Activated CD8-positive, alpha-beta T cell treated with anti-CD3 and anti-CD28 coated beads, Interleukin-2, amount 10 ng/mL, durations not matched to agents 7 days and 5 days (primary cell): ENCODE measurements at regions not wholly inside any gene's neighbourhood (a gene's known extent, or its start where the extent isn't known, plus 50 kb on each side); places are given as distances from the start of the nearest gene placed in this dataset.

Experiments
- ATAC-seq: fragments of 150-1000 bp; cut with Tn5 transposase; one replicate; pipeline ENCODE4 v1.10.0; 2021; ENCODE audit warnings: moderate library complexity
- CTCF ChIA-PET: fragments of 350-600 bp; sonication (Branson Sonifier 250); formaldehyde crosslinking; loops from one replicate; lab custom pipeline; 2021; ENCODE audit warnings: antibody characterized with exemption; lab: Charles Lee
- POLR2A ChIA-PET: fragments of 350-600 bp; sonication (Branson Sonifier 250); formaldehyde crosslinking; loops from one replicate; lab custom pipeline; 2021; ENCODE audit warnings: antibody characterized with exemption; lab: Charles Lee
- DNase-seq: peaks from one replicate; pipeline ENCODE4 v3.0.0-alpha.2; 2020
- H3K27ac Mint-ChIP-seq: one replicate; pipeline ENCODE4 v1.8.0; 2021; ENCODE audit warnings: mild to moderate bottlenecking, mixed read lengths
- H3K27me3 Mint-ChIP-seq: one replicate; pipeline ENCODE4 v1.8.0; 2021; ENCODE audit warnings: low read depth, mixed read lengths
- H3K36me3 Mint-ChIP-seq: one replicate; pipeline ENCODE4 v1.8.0; 2021; ENCODE audit warnings: low read depth, mixed read lengths
- H3K4me1 Mint-ChIP-seq: one replicate; pipeline ENCODE4 v1.8.0; 2021; ENCODE audit warnings: low read depth, mixed read lengths
- H3K4me3 Mint-ChIP-seq: one replicate; pipeline ENCODE4 v1.8.0; 2021; ENCODE audit warnings: mild to moderate bottlenecking, mixed read lengths
- H3K9me3 Mint-ChIP-seq: one replicate; pipeline ENCODE4 v1.8.0; 2022; ENCODE audit warnings: mixed read lengths; ENCODE audit not compliant: insufficient read depth

GRCh38 chr10:106214243-106214642, 950.3 kb downstream of the SORCS1 start:
- H3K27me3 Mint-ChIP-seq, result no peaks in the 10 kb centered on the region
- ChIA-PET POLR2A (no interaction called here), CTCF (no interaction called here)
- no peak overlapping the region for H3K27ac Mint-ChIP-seq
- no peaks in the 10 kb centered on the region for H3K36me3 Mint-ChIP-seq
- no peak overlapping the region for H3K4me3 Mint-ChIP-seq
- ATAC-seq (no peak), DNase-seq (no peak)
- no peaks in the 10 kb centered on the region for H3K9me3 Mint-ChIP-seq
- no peaks in the 10 kb centered on the region for H3K4me1 Mint-ChIP-seq

DNA sequence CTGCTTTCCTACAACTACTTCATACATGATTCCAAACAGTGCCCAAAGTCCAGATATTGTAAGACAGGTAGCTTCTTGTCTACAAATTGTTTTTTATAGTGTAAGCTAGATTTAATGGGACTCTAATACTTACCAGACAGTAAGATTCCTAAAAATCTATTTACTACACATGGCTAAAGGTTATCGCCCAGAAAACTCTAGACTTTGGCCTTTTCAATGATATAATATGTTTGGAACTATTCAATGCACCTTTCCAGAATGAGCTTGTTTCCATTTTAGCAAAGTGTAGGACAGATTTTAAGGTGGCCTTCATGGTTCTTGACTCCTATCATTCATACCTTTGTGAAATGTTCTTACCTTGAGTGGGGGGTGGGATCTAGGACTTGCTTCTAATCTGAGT, 951.0 kb downstream of the SORCS1 start:
- ChIA-PET POLR2A (no interaction called here), CTCF (no interaction called here)
- Mint-ChIP-seq H3K27me3 (no peaks in the 10 kb centered on the region), H3K27ac (no peak overlapping the region), H3K9me3 (no peaks in the 10 kb centered on the region), H3K36me3 (no peaks in the 10 kb centered on the region), H3K4me3 (no peak overlapping the region), H3K4me1 (no peaks in the 10 kb centered on the region)
- no peak for DNase-seq
- ATAC-seq, result no peak

GRCh38 chr10:106198275-106198674, 966.2 kb downstream of the SORCS1 start:
- no peaks in the 10 kb centered on the region for H3K36me3 Mint-ChIP-seq

DNA sequence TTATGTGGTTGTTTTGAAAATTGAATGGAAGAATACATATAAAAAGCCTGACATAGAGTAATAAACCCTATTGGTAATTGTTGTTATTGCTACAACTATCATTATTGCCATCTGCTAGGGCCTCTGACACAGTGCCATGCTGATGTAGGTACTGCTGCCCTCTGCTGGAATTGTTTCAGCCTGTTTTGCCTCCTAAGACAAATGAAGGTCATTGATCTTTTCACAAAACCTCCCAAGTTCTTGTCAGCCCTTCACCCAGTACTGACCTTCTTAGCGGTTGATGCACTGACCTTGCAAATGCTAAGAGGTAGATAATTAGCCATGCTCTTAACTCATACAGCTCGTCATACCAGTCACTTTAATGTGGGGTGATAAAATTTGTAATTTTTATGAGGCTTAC, 975.2 kb downstream of the SORCS1 start:
- no peak for DNase-seq
- POLR2A ChIA-PET, result no interaction called here
- Mint-ChIP-seq H3K4me3 (no peak overlapping the region), H3K36me3 (no peaks in the 10 kb centered on the region), H3K27ac (no peak overlapping the region), H3K27me3 (no peaks in the 10 kb centered on the region), H3K9me3 (no peaks in the 10 kb centered on the region), H3K4me1 (no peaks in the 10 kb centered on the region)
- ATAC-seq, result no peak
- CTCF ChIA-PET, result no interaction called here

More at GRCh38 chr10:106198275-106198674, 966.2 kb downstream of the SORCS1 start:
- ATAC-seq (no peak), DNase-seq (no peak)
- Mint-ChIP-seq H3K27me3 (no peaks in the 10 kb centered on the region), H3K27ac (no peak overlapping the region), H3K9me3 (no peaks in the 10 kb centered on the region), H3K4me1 (no peaks in the 10 kb centered on the region), H3K4me3 (no peak overlapping the region)
- POLR2A ChIA-PET, result no interaction called here
- CTCF ChIA-PET, result no interaction called here

DNA sequence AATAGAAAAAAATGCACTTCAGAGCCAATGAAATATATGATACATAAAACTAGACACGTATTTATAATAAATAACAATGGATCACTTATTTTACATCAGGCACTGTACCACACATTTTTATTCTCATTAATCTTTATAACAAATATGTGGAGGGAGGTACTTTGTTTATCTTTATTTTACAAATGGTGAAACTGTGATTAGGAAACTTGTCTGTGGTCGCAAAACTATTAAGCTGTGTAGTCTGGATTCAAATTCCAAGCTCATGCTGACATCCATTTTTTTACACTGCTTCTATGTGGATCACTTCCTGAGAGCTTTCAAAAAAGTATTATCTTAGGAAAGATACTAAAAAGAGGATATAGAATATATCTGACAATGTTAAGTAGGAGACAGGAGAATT, 978.6 kb downstream of the SORCS1 start:
- Mint-ChIP-seq H3K36me3 (no peaks in the 10 kb centered on the region), H3K9me3 (no peaks in the 10 kb centered on the region), H3K4me1 (no peaks in the 10 kb centered on the region), H3K4me3 (no peak overlapping the region), H3K27me3 (no peaks in the 10 kb centered on the region), H3K27ac (no peak overlapping the region)
- POLR2A ChIA-PET, result no interaction called here
- CTCF ChIA-PET, result no interaction called here
- DNase-seq, result no peak
- ATAC-seq, result no peak

GRCh38 chr10:106183041-106183440, 981.5 kb downstream of the SORCS1 start:
- DNase-seq (no peak), ATAC-seq (no peak)
- POLR2A ChIA-PET, result no interaction called here
- Mint-ChIP-seq H3K27me3 (no peaks in the 10 kb centered on the region), H3K4me1 (no peaks in the 10 kb centered on the region), H3K27ac (no peak overlapping the region), H3K36me3 (no peaks in the 10 kb centered on the region), H3K9me3 (no peaks in the 10 kb centered on the region), H3K4me3 (no peak overlapping the region)
- CTCF ChIA-PET, result no interaction called here

DNA sequence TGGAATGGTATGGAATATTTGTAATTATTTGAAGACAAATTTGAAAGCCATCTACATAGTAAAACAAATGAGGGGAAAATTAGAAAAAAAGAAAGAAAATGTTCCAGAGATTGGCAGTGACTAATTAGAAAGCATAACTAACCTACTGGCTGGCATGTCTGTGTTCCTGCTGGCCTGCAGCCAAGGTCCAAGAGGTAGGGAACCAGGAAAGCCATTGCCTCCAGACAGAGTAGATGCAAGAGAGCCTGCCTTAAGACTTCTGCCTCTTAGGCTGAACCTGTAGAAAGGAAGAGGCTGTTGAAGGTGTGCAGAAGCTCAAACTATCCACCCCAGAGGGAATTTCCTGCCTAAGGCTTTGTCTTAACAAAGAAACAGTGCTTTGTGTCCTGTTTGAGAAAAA, 982.0 kb downstream of the SORCS1 start:
- ATAC-seq (no peak), DNase-seq (no peak)
- H3K27me3 Mint-ChIP-seq, result no peaks in the 10 kb centered on the region
- ChIA-PET CTCF (no interaction called here), POLR2A (no interaction called here)
- no peaks in the 10 kb centered on the region for H3K4me1 Mint-ChIP-seq
- no peak overlapping the region for H3K4me3 Mint-ChIP-seq
- no peaks in the 10 kb centered on the region for H3K36me3 Mint-ChIP-seq
- H3K27ac Mint-ChIP-seq, result no peak overlapping the region
- H3K9me3 Mint-ChIP-seq, result no peaks in the 10 kb centered on the region

DNA sequence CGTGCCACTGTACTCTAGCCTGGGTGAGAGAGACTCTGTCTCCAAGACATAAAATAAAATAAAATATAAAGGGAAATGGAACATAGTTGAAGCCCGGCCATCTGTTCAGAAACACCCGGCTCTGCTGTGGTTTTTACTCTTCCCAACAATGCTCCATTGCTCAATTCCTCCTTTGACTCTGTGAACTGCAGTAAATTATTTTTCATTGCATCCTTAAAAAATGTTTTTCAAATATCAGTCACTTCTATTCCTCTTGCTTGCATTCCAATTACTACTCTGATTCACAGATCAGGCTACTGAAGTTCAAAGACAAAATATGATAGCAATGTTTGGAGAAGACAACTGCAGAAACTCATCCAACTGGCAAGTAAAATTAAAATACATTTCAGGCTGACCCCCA, 983.0 kb downstream of the SORCS1 start:
- Mint-ChIP-seq H3K9me3 (no peaks in the 10 kb centered on the region), H3K36me3 (no peaks in the 10 kb centered on the region), H3K4me1 (no peaks in the 10 kb centered on the region), H3K27ac (no peak overlapping the region), H3K27me3 (no peaks in the 10 kb centered on the region), H3K4me3 (no peak overlapping the region)
- ChIA-PET CTCF (no interaction called here), POLR2A (no interaction called here)
- DNase-seq (no peak), ATAC-seq (no peak)

- Mint-ChIP-seq H3K4me1 (no peaks in the 10 kb centered on the region), H3K9me3 (no peaks in the 10 kb centered on the region), H3K36me3 (no peaks in the 10 kb centered on the region), H3K27me3 (no peaks in the 10 kb centered on the region), H3K4me3 (no peak overlapping the region), H3K27ac (no peak overlapping the region)
- ChIA-PET CTCF (no interaction called here), POLR2A (no interaction called here)
- ATAC-seq, result no peak
- DNase-seq, result no peak
Measured at GRCh38 chr10:106179430-106179829, 985.1 kb downstream of the SORCS1 start.

- H3K4me1 Mint-ChIP-seq, result no peaks in the 10 kb centered on the region
- H3K27me3 Mint-ChIP-seq, result no peaks in the 10 kb centered on the region
- ATAC-seq, result no peak
- H3K4me3 Mint-ChIP-seq, result no peak overlapping the region
- ChIA-PET CTCF (no interaction called here), POLR2A (no interaction called here)
- no peak for DNase-seq
- H3K27ac Mint-ChIP-seq, result no peak overlapping the region
- H3K36me3 Mint-ChIP-seq, result no peaks in the 10 kb centered on the region
- no peaks in the 10 kb centered on the region for H3K9me3 Mint-ChIP-seq
Measured at GRCh38 chr10:106175760-106176377, 988.6 kb downstream of the SORCS1 start.

DNA sequence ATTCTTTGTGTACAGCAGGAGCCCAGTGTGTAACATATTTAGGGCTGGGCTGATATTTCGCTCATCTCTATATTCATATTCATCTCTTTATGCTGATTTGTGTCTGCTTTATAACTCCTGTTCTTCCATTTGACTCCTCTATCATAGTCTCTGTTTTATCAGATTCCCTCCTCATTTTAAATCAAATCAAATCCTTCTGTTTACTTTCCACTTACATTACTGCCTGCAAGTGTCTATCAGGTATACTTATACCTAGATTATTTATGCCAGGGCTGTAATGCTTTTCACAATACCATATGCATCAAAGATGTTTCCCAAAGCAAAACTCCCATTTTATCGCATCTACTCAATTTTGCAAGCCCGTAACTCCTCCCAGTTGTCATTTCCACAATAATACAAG, 990.7 kb downstream of the SORCS1 start:
- H3K36me3 Mint-ChIP-seq, result no peaks in the 10 kb centered on the region

GRCh38 chr10:106169241-106169640, 995.3 kb downstream of the SORCS1 start:
- Mint-ChIP-seq H3K4me1 (no peaks in the 10 kb centered on the region), H3K27ac (no peak overlapping the region), H3K9me3 (no peaks in the 10 kb centered on the region), H3K27me3 (no peaks in the 10 kb centered on the region), H3K36me3 (no peaks in the 10 kb centered on the region), H3K4me3 (no peak overlapping the region)
- no peak for ATAC-seq
- ChIA-PET POLR2A (no interaction called here), CTCF (no interaction called here)
- no peak for DNase-seq

More for the DNA sequence above, 990.7 kb downstream of the SORCS1 start:
- no peak for DNase-seq
- no peaks in the 10 kb centered on the region for H3K4me1 Mint-ChIP-seq
- no peaks in the 10 kb centered on the region for H3K9me3 Mint-ChIP-seq
- ATAC-seq, result no peak
- CTCF ChIA-PET, result interaction anchor here (1.1 kb wide), 1 partner anchor 12 kb away, joined by 3 read pairs; no protein-coding TSS in a partner anchor
- POLR2A ChIA-PET, result no interaction called here
- H3K27me3 Mint-ChIP-seq, result no peaks in the 10 kb centered on the region
- H3K4me3 Mint-ChIP-seq, result no peak overlapping the region
- no peak overlapping the region for H3K27ac Mint-ChIP-seq

GRCh38 chr10:106167946-106168345, 996.6 kb downstream of the SORCS1 start:
- POLR2A ChIA-PET, result no interaction called here
- Mint-ChIP-seq H3K27ac (no peak overlapping the region), H3K4me3 (no peak overlapping the region), H3K27me3 (no peaks in the 10 kb centered on the region), H3K36me3 (no peaks in the 10 kb centered on the region), H3K9me3 (no peaks in the 10 kb centered on the region), H3K4me1 (no peaks in the 10 kb centered on the region)
- CTCF ChIA-PET, result no interaction called here
- no peak for ATAC-seq
- no peak for DNase-seq
